SK-N-MC (cell line): ENCODE measurements at regions not wholly inside any gene's neighbourhood (a gene's known extent, or its start where the extent isn't known, plus 50 kb on each side); places are given as distances from the start of the nearest gene placed in this dataset.

Experiments used
- DNase-seq: peaks from one replicate; pipeline ENCODE4 v3.0.0-alpha.2; 2011; ENCODE audit warnings: low read depth, low spot score
- H3K27ac ChIP-seq: fragments of 200-600 bp; sonication (generic); 2 replicates; pipeline ENCODE4 v1.5.1; 2016; ENCODE audit warnings: mixed run types
- H3K36me3 ChIP-seq: fragments of 200-600 bp; sonication (generic); 2 replicates; pipeline ENCODE4 v1.6.1; 2017; ENCODE audit warnings: antibody characterized with exemption, low read length, mixed read lengths; ENCODE audit not compliant: insufficient read depth
- H3K4me3 ChIP-seq: fragments of 200-600 bp; sonication (generic); 2 replicates; pipeline ENCODE4 v1.5.1; 2016
- H3K9ac ChIP-seq: fragments of 200-600 bp; sonication (generic); 2 replicates; pipeline ENCODE4 v1.8.0; 2017; ENCODE audit warnings: mixed run types, mixed read lengths; ENCODE audit not compliant: insufficient read length
- H3K9me3 ChIP-seq: fragments of 200-600 bp; sonication (generic); 2 replicates; pipeline ENCODE4 v1.6.1; 2017; ENCODE audit warnings: low read depth, mild to moderate bottlenecking, antibody characterized with exemption, low read length, moderate library complexity, mixed read lengths
- EZH2 ChIP-seq: fragments of 200-600 bp; sonication (generic); IDR thresholded peaks from one replicate; pipeline ENCODE4 v1.6.1; 2017; ENCODE audit warnings: antibody characterized with exemption
- FOXP2 ChIP-seq: optimal IDR thresholded peaks from 2 replicates; pipeline ENCODE3; 2011; ENCODE audit warnings: mild to moderate bottlenecking, moderate library complexity; ENCODE audit not compliant: insufficient read depth; ENCODE audit errors: extremely low read length, control extremely low read depth
- POLR2AphosphoS5 ChIP-seq: IDR thresholded peaks from 2 replicates; pipeline ENCODE4 v1.6.1; 2012; ENCODE audit warnings: mild to moderate bottlenecking, low read depth, low read length, borderline replicate concordance

DNA sequence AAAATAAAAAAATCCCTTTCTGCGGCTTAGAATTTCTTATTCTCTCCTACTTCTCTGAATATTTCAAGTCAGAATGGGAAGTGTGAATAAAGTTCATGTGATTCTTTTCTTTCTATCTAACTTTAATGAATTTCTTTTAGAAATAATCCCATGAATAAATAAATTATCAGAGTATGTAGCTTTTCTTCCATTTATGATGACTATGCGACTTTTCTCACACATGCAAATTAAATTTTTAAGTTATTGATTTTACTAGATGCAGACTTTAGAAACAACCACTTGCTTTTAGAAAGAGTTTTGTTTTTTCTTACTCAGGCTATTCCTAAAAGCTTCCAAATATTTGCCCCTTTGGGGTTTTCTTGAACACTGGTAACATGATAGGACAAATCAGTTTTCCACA, 477.7 kb upstream of the AGTR1 start:
- Histone ChIP-seq H3K4me3 (peak overlapping the region; percentile 16; the same call in 1 of the 2 replicates), H3K9ac (no peak overlapping the region), H3K9me3 (no peaks in the 10 kb centered on the region), H3K36me3 (no peaks in the 10 kb centered on the region), H3K27ac (peak overlapping the region; percentile 13; the same call in 1 of the 2 replicates)
- DNase-seq, result no peak
- TF ChIP-seq POLR2AphosphoS5 (no peak), FOXP2 (no peak), EZH2 (no peak)

DNA sequence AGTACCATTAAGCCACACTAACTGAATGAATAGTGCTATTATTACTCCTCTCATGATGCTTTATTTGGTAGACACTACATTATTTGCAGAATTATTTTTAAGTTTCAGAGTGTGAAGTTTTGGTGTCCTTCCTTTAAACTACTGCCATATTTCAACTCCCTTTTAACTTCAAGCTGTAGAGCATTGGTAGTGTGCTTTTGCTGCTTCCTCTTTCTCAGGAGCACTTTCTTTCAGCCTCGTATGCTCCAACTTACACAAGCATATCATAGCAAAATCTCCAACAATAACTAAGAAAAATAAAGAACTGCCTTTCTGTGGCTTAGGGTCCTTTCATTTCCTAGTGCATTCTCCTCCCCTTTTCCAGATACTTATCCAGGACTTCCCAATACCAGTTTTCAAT, 476.4 kb upstream of the AGTR1 start:
- Histone ChIP-seq H3K9ac (no peak overlapping the region), H3K27ac (no peak overlapping the region), H3K4me3 (no peak overlapping the region), H3K9me3 (no peaks in the 10 kb centered on the region), H3K36me3 (no peaks in the 10 kb centered on the region)
- no peak for DNase-seq
- TF ChIP-seq EZH2 (no peak), POLR2AphosphoS5 (no peak), FOXP2 (no peak)

DNA sequence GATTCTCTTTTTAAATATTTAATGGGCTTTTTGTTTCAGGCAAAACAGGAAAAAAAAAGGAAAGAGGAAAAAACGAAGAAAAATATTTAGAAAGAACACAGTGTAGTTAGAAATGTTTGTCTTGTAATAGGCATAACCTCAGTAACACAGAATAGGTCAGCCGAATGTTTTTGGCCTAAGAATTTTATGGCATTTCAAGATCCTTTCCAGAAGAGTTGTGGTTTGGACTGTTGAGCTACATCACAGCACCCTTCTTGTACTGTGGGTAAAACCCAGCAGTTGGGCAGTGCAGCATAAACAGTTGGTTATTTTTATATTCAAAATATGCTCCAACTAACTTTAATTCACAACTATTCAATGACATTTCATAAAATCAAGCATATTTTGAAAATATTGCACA, 474.4 kb upstream of the AGTR1 start:
- DNase-seq, result no peak
- H3K36me3 ChIP-seq, result no peaks in the 10 kb centered on the region
- no peak overlapping the region for H3K4me3 ChIP-seq
- no peaks in the 10 kb centered on the region for H3K9me3 ChIP-seq
- no peak overlapping the region for H3K9ac ChIP-seq
- TF ChIP-seq POLR2AphosphoS5, result no peak
- TF ChIP-seq EZH2, result no peak
- TF ChIP-seq FOXP2, result no peak
- no peak overlapping the region for H3K27ac ChIP-seq

DNA sequence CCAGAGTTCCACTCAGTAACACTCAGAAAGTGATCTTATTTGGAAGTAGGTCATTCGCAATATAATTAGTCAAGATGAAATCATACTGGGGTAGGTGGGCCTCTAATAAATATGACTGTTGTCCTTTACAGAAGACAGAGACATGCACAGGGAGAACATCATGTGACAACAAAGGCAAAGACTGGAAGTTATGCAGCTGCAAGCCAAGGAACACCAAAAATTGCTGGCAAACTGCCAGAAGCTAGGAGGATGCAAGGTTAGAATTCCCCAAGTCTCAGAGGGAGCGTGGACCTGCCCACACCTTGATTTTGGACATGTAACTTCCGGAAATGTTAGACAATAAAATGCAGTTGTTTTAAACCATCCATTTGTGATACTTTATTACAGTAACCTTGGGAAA, 471.5 kb upstream of the AGTR1 start:
- no peak overlapping the region for H3K9ac ChIP-seq
- TF ChIP-seq EZH2, result no peak
- H3K36me3 ChIP-seq, result no peaks in the 10 kb centered on the region
- no peaks in the 10 kb centered on the region for H3K9me3 ChIP-seq
- no peak for DNase-seq
- no peak overlapping the region for H3K4me3 ChIP-seq
- no peak overlapping the region for H3K27ac ChIP-seq

DNA sequence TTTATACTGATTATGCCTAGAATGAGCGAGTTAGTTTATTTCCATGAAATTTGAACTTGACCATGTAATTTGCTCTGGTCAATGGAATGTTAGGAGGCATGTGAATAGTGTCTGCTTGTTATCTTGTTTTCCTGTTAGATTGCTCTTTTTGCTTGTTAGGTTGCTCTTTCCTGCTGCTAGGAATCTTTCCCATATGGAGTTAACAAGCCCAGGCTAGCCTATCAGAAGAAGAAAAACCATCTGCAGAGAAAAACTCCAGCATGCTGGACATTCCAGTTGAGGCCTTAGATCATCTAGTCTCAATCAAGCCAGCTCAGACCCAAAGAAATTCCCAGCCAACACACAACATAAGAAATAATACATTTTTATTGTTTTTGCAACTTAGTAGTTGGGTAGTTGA, 470.2 kb upstream of the AGTR1 start:
- H3K4me3 ChIP-seq, result no peak overlapping the region
- no peak for DNase-seq
- no peak for TF ChIP-seq EZH2
- TF ChIP-seq POLR2AphosphoS5, result no peak
- TF ChIP-seq FOXP2, result no peak
- H3K9ac ChIP-seq, result no peak overlapping the region
- no peaks in the 10 kb centered on the region for H3K36me3 ChIP-seq
- no peaks in the 10 kb centered on the region for H3K9me3 ChIP-seq
- H3K27ac ChIP-seq, result no peak overlapping the region

DNA sequence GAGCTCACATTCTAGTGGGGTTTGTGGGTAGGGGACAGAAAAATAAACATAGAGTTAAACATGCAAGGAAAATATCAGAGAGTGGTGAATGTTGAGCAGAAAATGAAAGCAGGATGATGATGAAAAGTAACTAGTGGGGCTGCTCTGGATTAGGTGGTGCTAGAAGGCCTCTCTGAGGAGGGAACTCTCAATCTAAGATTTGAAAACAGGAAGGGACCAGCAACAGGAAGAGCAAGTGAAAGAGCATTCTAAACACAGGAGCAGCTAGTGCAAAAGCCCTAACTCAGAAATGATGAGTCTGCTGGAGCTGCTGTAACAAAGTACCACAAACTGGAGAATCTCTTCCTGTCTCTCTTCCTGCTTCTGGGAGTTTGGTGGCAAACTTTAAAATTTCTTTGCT, 468.6 kb upstream of the AGTR1 start:
- TF ChIP-seq FOXP2 (no peak), POLR2AphosphoS5 (no peak), EZH2 (no peak)
- H3K9ac ChIP-seq, result no peak overlapping the region
- no peak for DNase-seq
- peak overlapping the region; percentile 4; the same call in 1 of the 2 replicates for H3K27ac ChIP-seq
- no peaks in the 10 kb centered on the region for H3K36me3 ChIP-seq
- H3K9me3 ChIP-seq, result no peaks in the 10 kb centered on the region
- no peak overlapping the region for H3K4me3 ChIP-seq

DNA sequence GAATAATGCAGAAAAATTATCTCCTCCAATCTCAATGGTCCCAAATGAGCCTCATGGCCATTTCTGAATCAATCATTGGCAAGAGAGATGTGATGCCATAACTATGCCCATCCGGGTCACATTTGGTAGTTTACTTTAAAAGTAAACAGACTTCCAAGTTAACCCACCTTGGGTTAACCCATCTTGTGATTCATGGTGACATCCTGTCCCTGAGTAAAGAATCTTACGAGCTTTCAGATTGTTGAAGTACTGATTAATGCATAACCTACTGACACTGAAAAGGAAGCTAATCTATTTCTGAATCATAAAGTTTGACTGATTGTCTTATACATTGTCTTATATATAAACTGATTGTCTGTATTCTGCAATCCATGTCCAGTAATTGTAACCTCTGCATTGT, 467.2 kb upstream of the AGTR1 start:
- H3K9ac ChIP-seq, result no peak overlapping the region
- no peak for DNase-seq
- H3K27ac ChIP-seq, result no peak overlapping the region
- H3K9me3 ChIP-seq, result no peaks in the 10 kb centered on the region
- TF ChIP-seq FOXP2 (no peak), POLR2AphosphoS5 (no peak), EZH2 (no peak)
- no peaks in the 10 kb centered on the region for H3K36me3 ChIP-seq
- no peak overlapping the region for H3K4me3 ChIP-seq

DNA sequence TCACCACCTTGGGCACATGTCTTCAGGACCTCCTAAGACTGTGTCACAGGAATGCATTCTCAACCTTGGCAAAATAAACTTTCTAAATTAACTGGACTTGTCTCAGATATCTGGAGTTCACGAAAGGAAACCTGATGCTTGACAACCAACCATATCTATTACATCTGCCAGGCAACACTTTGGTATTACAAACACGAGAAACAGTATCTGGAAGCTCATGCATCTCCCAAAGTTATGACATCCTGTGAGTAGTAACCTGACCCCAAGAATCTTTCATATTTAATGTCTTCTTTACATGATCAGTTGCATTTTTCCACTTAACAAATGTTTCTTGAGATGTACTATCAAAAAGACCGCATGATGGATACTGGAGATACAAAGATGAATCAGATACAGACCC, 465.3 kb upstream of the AGTR1 start:
- DNase-seq, result no peak
- Histone ChIP-seq H3K27ac (no peak overlapping the region), H3K9me3 (no peaks in the 10 kb centered on the region), H3K36me3 (no peaks in the 10 kb centered on the region), H3K4me3 (no peak overlapping the region), H3K9ac (no peak overlapping the region)
- TF ChIP-seq POLR2AphosphoS5 (no peak), EZH2 (no peak), FOXP2 (no peak)

DNA sequence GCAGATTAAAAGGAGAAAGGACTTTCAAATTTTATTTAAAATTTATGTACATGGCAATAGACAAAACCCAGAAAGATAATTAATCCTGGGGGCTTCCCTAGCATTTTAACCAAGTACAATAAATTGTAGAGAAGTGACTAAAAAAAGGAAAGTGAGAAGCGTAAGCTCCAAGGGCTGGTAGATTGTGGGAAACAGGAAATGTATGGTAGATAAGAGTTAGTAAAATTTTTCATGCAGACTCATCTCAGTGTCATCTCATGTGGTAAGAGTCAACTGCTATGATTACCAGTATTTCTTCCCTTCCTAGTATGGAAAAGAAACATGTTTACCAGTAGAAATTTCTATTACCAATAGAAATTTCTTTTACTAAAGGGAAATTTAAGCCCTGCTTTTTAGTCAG, 464.3 kb upstream of the AGTR1 start:
- peak overlapping the region; percentile 72 for H3K27ac ChIP-seq
- H3K9me3 ChIP-seq, result no peaks in the 10 kb centered on the region
- TF ChIP-seq POLR2AphosphoS5 (no peak), FOXP2 (no peak), EZH2 (no peak)
- no peaks in the 10 kb centered on the region for H3K36me3 ChIP-seq
- DNase-seq, result peak; percentile 51
- H3K4me3 ChIP-seq, result peak overlapping the region; percentile 11
- H3K9ac ChIP-seq, result no peak overlapping the region

DNA sequence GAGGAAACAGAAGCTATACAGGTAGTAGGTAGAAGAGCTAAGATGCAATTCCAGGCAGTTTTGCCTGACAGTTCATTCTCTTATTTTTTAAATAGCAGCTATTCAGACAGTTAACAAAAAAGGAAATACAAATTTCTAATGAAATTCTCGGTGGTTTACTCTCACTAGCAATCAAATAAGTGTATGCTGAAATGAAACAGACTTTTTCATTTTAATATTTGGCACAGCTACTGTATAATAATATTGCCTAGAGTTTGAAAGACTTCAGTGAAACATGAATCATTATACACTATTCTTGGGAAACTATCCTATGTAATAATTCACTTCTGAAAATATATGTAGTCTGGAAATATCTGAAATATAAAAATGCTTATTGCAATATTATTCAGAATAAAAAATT, 463.2 kb upstream of the AGTR1 start:
- Histone ChIP-seq H3K27ac (peak overlapping the region; percentile 72), H3K36me3 (no peaks in the 10 kb centered on the region), H3K9ac (no peak overlapping the region), H3K9me3 (no peaks in the 10 kb centered on the region), H3K4me3 (no peak overlapping the region)
- TF ChIP-seq EZH2 (no peak), POLR2AphosphoS5 (no peak)
- no peak for DNase-seq
